GM21576 (cell line): ENCODE measurements at regions not wholly inside any gene's neighbourhood (a gene's known extent, or its start where the extent isn't known, plus 50 kb on each side); places are given as distances from the start of the nearest gene placed in this dataset.
A peak's percentile ranks its signal among the peaks of the same experiment; 100 is the strongest.
"Not testable (repeated sequence)": the region's sequence is repeated elsewhere in the genome, so short reads cannot be mapped to it uniquely, and the experiment has no call there.

Experiments
- ATAC-seq: cut with Tn5 transposase; IDR thresholded peaks from one replicate; pipeline ENCODE4 v1.9.1; 2021; ENCODE audit warnings: mild to moderate bottlenecking, moderate library complexity; ENCODE audit not compliant: unreplicated experiment

GRCh38 chr6:130494729-130495128 is 128.9 kb downstream of the TMEM200A start:
- ATAC-seq, result no peak

DNA sequence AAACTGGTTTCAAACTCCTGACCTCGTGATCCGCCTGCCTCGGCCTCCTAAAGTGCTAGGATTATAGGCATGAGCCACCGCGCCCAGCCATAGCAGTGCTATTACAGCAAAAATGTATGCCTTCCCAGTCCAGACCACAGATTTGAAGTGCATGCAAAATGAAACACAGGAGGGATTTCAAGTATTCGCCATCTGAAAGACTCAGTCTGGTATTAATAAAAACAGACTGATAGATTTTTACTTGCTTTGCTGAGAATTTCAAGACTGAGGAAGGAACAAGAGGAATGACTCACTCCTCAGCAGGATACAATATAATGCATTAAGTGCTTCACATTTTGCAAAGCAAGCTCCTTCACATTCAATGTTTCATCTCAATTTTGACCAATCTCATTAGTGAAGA is 134.9 kb downstream of the TMEM200A start:
- no peak for ATAC-seq

GRCh38 chr6:130503146-130503545 is 137.3 kb downstream of the TMEM200A start:
- ATAC-seq, result no peak

DNA sequence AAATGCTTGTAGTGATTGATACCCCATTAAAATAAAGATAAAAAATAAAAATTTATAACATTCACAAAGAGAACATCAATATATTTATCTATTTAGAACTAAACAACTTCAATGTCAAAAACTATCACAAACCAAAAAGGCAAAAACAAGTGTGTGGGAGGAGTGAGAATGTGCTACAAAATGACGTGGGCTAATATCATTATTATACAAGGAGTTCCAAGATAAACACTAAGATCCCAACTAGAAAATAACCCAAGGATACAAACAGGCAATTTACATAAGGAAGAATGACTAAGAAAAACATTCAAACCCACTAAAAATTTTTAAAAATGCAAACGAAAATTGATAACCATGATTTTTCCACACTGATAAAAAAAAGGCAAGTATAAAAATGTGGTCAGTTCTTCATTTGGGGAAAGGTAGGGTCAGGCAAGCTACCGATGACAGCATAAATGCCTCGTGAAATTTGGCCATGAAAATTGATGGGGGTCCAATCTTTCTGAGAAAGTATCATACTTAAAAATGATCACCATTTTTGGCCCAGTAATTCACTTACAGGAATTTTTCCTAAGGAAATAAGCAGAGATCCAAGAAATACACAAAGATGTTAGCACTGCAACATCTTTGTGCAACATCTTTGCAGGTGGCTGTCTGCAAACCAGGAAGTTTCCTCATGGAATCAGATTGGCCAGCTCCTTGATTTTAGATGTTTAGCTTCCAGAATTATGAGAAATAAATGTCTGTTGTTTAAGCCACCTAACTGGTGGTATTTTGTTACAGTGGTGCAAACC is 140.2 kb downstream of the TMEM200A start:
- no peak for ATAC-seq

- not testable (repeated sequence) for ATAC-seq
These were observed 141.3 kb downstream of the TMEM200A start for GRCh38 chr6:130507005-130507665.

DNA sequence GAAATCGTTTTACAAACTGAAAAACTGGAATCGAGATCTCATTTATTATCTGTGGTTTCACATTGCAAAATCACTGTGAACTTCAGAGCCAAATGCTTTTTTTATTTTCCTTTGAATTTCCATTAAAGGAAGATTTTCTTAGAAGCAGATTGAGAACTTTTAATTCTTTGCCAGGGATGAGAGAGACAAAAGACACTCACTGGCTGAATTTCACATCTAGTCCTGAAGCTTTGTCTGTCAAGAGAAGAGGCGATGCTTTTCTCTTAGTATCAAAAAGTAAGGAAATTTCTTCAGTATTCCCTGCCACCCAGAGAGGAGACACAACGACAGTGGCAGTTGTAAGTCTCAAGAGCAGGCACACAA is 141.8 kb downstream of the TMEM200A start:
- no peak for ATAC-seq

DNA sequence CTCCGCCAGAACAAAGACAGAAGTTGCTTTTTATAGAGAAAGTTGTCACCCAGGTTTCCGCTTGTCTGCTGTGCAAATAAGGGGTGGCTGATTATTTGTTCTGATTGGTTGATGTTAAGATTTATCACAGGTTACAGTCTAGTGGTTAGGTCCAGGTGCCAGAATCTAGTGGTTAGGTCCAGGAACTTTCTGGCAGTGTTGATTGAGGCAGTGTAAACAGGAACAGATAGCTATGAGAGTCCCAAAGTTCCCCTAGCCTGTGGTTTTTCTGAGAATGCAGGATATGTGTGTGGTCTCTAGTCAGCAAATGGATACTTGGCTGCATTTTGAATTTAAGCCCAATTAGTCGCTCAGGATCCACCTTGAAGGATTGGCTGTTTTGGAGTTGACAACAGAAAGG is 148.0 kb downstream of the TMEM200A start:
- ATAC-seq, result peak; percentile 59

DNA sequence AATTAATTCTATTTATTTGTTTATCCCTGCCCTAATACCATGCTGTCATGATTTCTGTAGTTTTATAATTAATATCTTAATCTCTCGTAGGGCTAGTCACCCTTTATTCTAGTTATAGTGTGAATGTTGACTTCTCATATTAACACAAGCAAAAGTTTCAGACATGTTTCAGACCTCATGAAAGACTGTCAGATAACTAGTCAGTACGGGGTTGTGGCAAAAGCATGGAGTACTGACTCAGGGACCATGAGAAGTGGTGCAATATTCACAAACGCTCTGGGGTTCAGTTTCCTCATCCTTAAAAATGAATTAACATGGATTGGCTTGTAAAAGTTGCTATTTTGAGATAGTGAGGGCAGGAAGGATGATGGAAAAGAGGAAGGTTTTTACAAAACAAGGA is 148.9 kb downstream of the TMEM200A start:
- ATAC-seq, result no peak

- no peak for ATAC-seq
These were observed 149.5 kb downstream of the TMEM200A start for GRCh38 chr6:130515306-130515705.

DNA sequence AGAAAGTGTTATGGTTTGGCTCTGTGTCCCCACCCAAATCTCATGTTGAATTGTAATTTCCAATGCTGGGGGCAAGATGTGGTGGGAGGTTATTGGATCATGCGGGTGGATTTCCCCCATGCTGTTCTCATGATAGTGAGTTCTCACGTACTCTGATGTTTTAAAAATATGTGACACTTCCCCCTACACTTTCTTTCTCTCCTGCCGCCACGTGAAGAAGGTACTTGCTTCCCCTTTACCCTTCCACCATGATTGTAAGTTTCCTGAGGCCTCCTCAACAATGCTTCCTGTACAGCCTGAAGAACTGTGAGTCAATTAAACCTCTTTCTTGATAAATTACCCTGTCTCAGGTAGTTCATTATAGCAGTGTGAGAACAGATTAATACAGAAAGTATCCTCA is 150.8 kb downstream of the TMEM200A start:
- ATAC-seq, result no peak

GRCh38 chr6:130517444-130517931 is 151.7 kb downstream of the TMEM200A start:
- ATAC-seq, result peak; percentile 84

DNA sequence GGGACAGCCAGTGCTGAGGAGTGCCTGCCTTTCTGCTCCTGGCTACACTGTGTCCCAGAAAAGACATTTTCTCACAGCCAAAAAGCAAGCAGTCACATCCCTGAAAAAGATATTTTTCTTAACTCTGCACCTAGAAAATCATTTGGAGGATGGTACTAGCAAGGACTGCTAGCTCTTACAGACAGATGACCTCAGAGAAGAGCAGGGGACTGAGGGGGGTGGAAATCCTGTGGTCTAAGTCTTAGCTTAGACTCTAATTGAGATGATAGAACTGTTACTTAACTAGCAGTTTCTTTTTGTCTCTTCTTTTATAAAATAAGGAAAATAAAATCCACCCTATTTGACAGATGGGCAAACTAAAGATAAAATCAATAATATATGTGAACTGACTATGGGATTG is 152.8 kb downstream of the TMEM200A start:
- no peak for ATAC-seq

DNA sequence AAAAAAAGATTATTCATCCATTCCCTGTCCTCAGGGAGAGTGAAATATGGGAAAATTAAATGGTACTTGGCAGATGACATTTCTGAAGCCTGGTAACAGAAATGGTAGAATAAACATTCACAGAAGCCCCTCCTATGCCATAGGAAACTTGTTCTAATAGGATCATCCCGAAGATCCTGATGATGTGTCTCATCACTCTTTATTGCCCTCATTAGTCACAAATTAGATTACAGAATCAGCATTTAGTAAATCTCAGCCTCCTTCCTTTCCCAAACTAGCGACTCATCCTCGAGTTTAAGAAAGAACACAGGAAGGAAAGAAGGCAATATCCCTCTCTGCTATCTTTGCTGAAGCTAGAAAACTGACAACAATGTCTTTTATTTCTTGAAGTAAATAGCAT is 154.4 kb downstream of the TMEM200A start:
- ATAC-seq, result no peak

DNA sequence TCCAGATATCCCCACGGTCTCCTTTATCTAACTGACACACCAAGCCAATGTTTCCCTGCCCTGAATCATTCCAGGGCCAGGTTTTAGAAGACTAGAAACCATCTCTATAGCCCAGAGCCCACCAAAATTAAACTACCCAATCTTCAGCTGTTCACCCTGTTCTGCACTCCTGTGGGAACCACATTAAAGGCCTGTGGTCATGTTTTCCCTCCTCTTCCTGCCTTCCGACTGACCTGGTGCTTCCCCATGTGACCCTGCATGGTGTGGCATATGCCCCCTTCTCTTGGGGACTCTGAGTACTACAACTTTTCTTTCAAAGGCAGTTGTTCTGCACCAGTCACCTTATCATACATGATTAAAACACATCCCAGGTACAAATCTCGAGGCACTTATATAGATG is 155.0 kb downstream of the TMEM200A start:
- no peak for ATAC-seq

- ATAC-seq, result no peak
These were observed 158.7 kb downstream of the TMEM200A start for GRCh38 chr6:130524552-130524951.

GRCh38 chr6:130525408-130525807 is 159.6 kb downstream of the TMEM200A start:
- peak; percentile 57 for ATAC-seq

- ATAC-seq, result no peak
These were observed 160.6 kb downstream of the TMEM200A start for GRCh38 chr6:130526466-130526865.

DNA sequence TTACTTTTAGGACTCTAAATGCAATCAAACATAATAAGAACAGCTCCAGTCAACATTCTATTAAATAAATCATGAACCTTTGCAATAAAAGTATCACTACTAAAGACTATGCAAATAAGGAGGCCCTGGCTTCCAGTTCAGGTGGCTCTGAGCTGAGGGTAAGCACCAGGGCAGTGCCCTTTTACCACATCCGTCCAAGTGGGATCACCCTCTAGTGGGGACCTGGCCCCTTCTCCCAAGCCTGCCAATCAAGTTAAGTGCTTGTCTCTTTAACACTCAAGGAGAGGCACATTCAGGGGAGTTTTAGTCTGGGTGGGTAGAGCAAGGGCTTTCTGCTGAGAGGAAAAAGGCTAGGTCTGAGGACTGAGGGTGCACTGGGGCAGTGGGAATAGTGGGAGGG is 161.4 kb downstream of the TMEM200A start:
- ATAC-seq, result no peak

DNA sequence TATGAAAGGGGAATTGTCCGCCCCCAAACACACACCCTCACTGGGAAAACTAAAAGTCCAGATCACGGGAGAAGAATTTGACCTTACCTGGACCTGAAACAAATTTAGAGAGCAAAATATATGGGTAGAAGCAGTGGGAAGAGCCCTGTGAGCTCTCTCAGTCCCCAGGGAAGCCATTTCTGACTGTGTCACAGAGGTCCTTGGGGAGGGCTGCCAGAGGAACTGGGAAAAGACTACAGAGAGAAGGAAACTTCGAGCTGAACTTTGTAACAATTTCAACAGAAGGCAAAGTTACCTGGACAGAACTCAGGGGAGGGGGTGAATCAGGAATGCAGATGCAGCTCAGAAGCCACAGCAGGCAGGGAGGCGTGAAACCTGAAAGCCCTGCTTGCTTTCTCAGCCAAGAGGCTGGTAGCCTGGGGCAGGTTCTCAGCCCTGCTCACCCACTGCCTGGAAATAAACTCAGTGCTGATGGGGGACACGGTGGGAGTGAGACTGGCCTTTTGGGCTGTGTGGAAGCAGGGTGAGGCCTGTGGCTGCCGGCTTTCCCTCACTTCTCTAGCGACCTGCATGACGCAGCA is 163.8 kb downstream of the TMEM200A start:
- ATAC-seq, result no peak

- ATAC-seq, result no peak
These were observed 168.8 kb downstream of the TMEM200A start for GRCh38 chr6:130534627-130535026.

- no peak for ATAC-seq
These were observed 169.4 kb downstream of the TMEM200A start for GRCh38 chr6:130535242-130535641.

DNA sequence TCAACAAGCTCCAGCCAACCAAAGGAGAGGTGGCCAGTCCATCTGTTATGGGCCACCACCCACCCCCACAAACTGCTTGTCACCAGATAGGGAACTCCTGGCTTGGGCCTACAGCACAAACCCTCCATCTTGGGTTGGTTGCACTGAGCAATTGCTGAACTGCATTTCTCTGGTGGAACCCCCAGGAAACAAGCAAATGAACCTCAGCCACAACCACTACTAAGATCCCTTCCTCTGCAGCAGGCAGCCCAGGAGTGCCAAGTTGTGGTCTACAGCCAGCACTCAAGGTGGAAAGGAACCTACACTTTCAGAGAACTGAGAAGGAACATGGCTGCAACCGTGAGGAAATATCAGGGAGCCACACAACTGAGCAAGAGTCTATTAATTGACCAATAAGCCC is 171.6 kb downstream of the TMEM200A start:
- no peak for ATAC-seq
